ENCODE measurements at regions not wholly inside any gene's neighbourhood (a gene's known extent, or its start where the extent isn't known, plus 50 kb on each side); places are given as distances from the start of the nearest gene placed in this dataset.

- no peaks in the 10 kb centered on the region for H3K36me3 ChIP-seq (replicated peaks in 1 of 2; ENCODE audit: control extremely low read depth in 1 of 2, control insufficient read depth in 1 of 2, extremely low read depth in 1 of 2, insufficient read depth in 2 of 2, low read length in 1 of 2)
- H3K4me1 Mint-ChIP-seq: no peaks in the 10 kb centered on the region
- no peaks in the 10 kb centered on the region for H3K9me3 ChIP-seq (ENCODE audit: control extremely low read depth in 1 of 3, control insufficient read depth in 2 of 3, insufficient read depth in 1 of 3, low read length in 2 of 3)
- H3K27ac Mint-ChIP-seq: no peak overlapping the region
- H3K27ac ChIP-seq (ENCODE audit: low read length in 2 of 2): no peak overlapping the region
- TF ChIP-seq CTCF (IDR thresholded peaks at IDR 0.05) (no peak), EZH2 (IDR thresholded peaks at IDR 0.05; ENCODE audit: borderline replicate concordance, insufficient read depth, low read depth, low read length, poor library complexity, severe bottlenecking) (no peak)
- CTCF ChIA-PET: no interaction called here
- H3K9me3 Mint-ChIP-seq (ENCODE audit: insufficient read depth): no peaks in the 10 kb centered on the region
- no peak for DNase-seq
- no peaks in the 10 kb centered on the region for H3K4me1 ChIP-seq (ENCODE audit: control insufficient read depth in 2 of 2, insufficient read depth in 2 of 2, low read length in 2 of 2)
- no peak overlapping the region for H2AFZ ChIP-seq (ENCODE audit: insufficient read depth, low read depth, low read length, poor library complexity, severe bottlenecking)
- ATAC-seq (ENCODE audit: low read depth): no peak
- no peak overlapping the region for H3K4me3 ChIP-seq (ENCODE audit: control extremely low read depth in 1 of 5, extremely low read depth in 1 of 5, insufficient read depth in 1 of 5, low read depth in 2 of 5, low read length in 4 of 5)
- H3K4me2 ChIP-seq (replicated peaks; ENCODE audit: low read depth, low read length, poor library complexity, severe bottlenecking): no peak overlapping the region
- POLR2A ChIA-PET: no interaction called here
- no peaks in the 10 kb centered on the region for H4K20me1 ChIP-seq (ENCODE audit: control insufficient read depth, insufficient read depth, low read length, poor library complexity, severe bottlenecking)
- no peaks in the 10 kb centered on the region for H3K79me2 ChIP-seq (ENCODE audit: control insufficient read depth, insufficient read depth, low read length)
- no peaks in the 10 kb centered on the region for H3K27me3 ChIP-seq (replicated peaks in 1 of 4; ENCODE audit: control extremely low read depth in 1 of 4, control insufficient read depth in 3 of 4, insufficient read depth in 4 of 4, low read length in 3 of 4)
- H3K4me3 Mint-ChIP-seq: no peak overlapping the region
- no peaks in the 10 kb centered on the region for H3K27me3 Mint-ChIP-seq
- no peak overlapping the region for H3K9ac ChIP-seq (ENCODE audit: low read length)
- intact Hi-C loops (cut with micrococcal nuclease): no loop called here
Observed at GRCh38 chr6:133165235-133165634, 75.9 kb upstream of the EYA4 start.

GRCh38 chr6:133166766-133167165, 74.4 kb upstream of the EYA4 start:
- DNase-seq (no peak), ATAC-seq (ENCODE audit: low read depth) (no peak)
- POLR2A ChIA-PET: no interaction called here
- Mint-ChIP-seq H3K27me3 (no peaks in the 10 kb centered on the region), H3K27ac (no peak overlapping the region), H3K4me3 (no peak overlapping the region), H3K9me3 (ENCODE audit: insufficient read depth) (no peaks in the 10 kb centered on the region), H3K4me1 (no peaks in the 10 kb centered on the region)
- Histone ChIP-seq H3K27me3 (replicated peaks in 1 of 4; ENCODE audit: control extremely low read depth in 1 of 4, control insufficient read depth in 3 of 4, insufficient read depth in 4 of 4, low read length in 3 of 4) (no peaks in the 10 kb centered on the region), H3K9ac (ENCODE audit: low read length) (no peak overlapping the region), H3K4me3 (ENCODE audit: control extremely low read depth in 1 of 5, extremely low read depth in 1 of 5, insufficient read depth in 1 of 5, low read depth in 2 of 5, low read length in 4 of 5) (no peak overlapping the region), H3K4me2 (replicated peaks; ENCODE audit: low read depth, low read length, poor library complexity, severe bottlenecking) (no peak overlapping the region), H2AFZ (ENCODE audit: insufficient read depth, low read depth, low read length, poor library complexity, severe bottlenecking) (no peak overlapping the region), H3K9me3 (ENCODE audit: control extremely low read depth in 1 of 3, control insufficient read depth in 2 of 3, insufficient read depth in 1 of 3, low read length in 2 of 3) (peaks cover 0 to under 1% (median 0%) of the 10 kb centered on the region in 3 donors), H3K36me3 (replicated peaks in 1 of 2; ENCODE audit: control extremely low read depth in 1 of 2, control insufficient read depth in 1 of 2, extremely low read depth in 1 of 2, insufficient read depth in 2 of 2, low read length in 1 of 2) (no peaks in the 10 kb centered on the region), H3K27ac (ENCODE audit: low read length in 2 of 2) (no peak overlapping the region), H3K4me1 (ENCODE audit: control insufficient read depth in 2 of 2, insufficient read depth in 2 of 2, low read length in 2 of 2) (no peaks in the 10 kb centered on the region), H4K20me1 (ENCODE audit: control insufficient read depth, insufficient read depth, low read length, poor library complexity, severe bottlenecking) (no peaks in the 10 kb centered on the region), H3K79me2 (ENCODE audit: control insufficient read depth, insufficient read depth, low read length) (no peaks in the 10 kb centered on the region)
- CTCF ChIA-PET: no interaction called here
- no peak for TF ChIP-seq CTCF (IDR thresholded peaks at IDR 0.05)
- TF ChIP-seq EZH2 (IDR thresholded peaks at IDR 0.05; ENCODE audit: borderline replicate concordance, insufficient read depth, low read depth, low read length, poor library complexity, severe bottlenecking): no peak
- 86% methylated on average over 1 of the region's 4 CpGs for WGBS (ENCODE audit: insufficient coverage)
- intact Hi-C loops (cut with micrococcal nuclease): no loop called here
